Aorta (tissue), 5 donors: ENCODE measurements at regions not wholly inside any gene's neighbourhood (a gene's known extent, or its start where the extent isn't known, plus 50 kb on each side); places are given as distances from the start of the nearest gene placed in this dataset.

Experiments used
- ATAC-seq: fragments of 200-7000 bp; cut with Tn5 transposase; one replicate; pipeline ENCODE4 v1.9.1; 2022; ENCODE audit warnings: moderate library complexity; ENCODE audit not compliant: low FRiP score
- DNase-seq, 2 donors: peaks; one replicate each; pipeline ENCODE4 v3.0.0-alpha.2; 2020
- H3K27ac ChIP-seq, 2 donors: one replicate each; pipeline ENCODE4 v1.5.1; 2013; ENCODE audit warnings: low read length in 2 of 2, mild to moderate bottlenecking in 2 of 2, moderate library complexity in 2 of 2, control low read depth in 1 of 2, inconsistent platforms in 1 of 2, low read depth in 1 of 2
- H3K27me3 ChIP-seq, 2 donors: one replicate each; pipeline ENCODE4 v1.6.1; 2013; ENCODE audit warnings: control low read depth in 1 of 2, low read length in 1 of 2, mild to moderate bottlenecking in 1 of 2, moderate library complexity in 1 of 2; ENCODE audit not compliant: insufficient read depth in 2 of 2, control insufficient read depth in 1 of 2
- H3K36me3 ChIP-seq, 2 donors: one replicate each; pipeline ENCODE4 v1.6.1; 2013; ENCODE audit warnings: control low read depth in 1 of 2, low read length in 1 of 2, mild to moderate bottlenecking in 1 of 2; ENCODE audit not compliant: insufficient read depth in 2 of 2, control insufficient read depth in 1 of 2
- H3K4me1 ChIP-seq, 2 donors: one replicate each; pipeline ENCODE4 v1.6.1; 2013; ENCODE audit warnings: low read length in 2 of 2, control low read depth in 1 of 2, mild to moderate bottlenecking in 1 of 2, moderate library complexity in 1 of 2; ENCODE audit not compliant: insufficient read depth in 2 of 2, control insufficient read depth in 1 of 2
- H3K4me3 ChIP-seq, 2 donors: one replicate each; pipeline ENCODE4 v1.5.1; 2013; ENCODE audit warnings: low read length in 2 of 2, control low read depth in 1 of 2, mild to moderate bottlenecking in 1 of 2
- H3K9me3 ChIP-seq: one replicate; pipeline ENCODE4 v1.6.1; 2013; ENCODE audit warnings: mild to moderate bottlenecking, low read length; ENCODE audit not compliant: control insufficient read depth
- WGBS, 2 donors: extraction: QIAGEN DNeasy Blood & Tissue Kit; methylation state at CpG; one replicate each; pipeline ENCODE4 v1.1.7; 2013; 5-methylcytosine and 5-hydroxymethylcytosine counted together
- intact Hi-C, 2 donors: fragments of 100-400 bp; cut with DNase I; formaldehyde crosslinking; loops; one replicate each; pipeline versions ENCODE4 v1.14.2 to v1.15.0; 2022
- donor health status: healthy with polysubstance abuse.
- donor health status: Bipolar disorder and iron deficiency.
- donor health status: DM: no; HTN: no; CAD: no.
- donor health status: DM: no; HTN: no; CAD: no.
- donor health status: DM: yes; HTN: yes; CAD: no.

DNA sequence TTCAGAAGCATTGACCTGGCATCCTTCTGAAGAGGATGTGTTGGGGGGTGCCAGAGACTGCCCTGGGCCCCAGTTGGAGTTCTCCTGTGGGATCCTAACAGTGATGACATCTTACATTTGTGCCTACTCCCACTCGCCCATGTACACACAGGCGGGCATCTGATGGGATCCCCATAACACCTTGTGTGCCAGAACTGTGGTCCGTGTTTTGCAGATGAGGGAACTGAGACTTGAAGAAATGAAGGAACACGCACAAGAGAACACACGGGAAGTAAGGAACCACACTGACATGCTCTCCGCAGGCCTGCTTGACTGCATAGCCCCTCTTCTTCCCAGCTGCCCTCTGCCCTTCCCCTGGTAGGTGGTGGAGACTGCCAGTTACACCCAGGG lies 255.3 kb downstream of the MYCN start:
- H3K9me3 ChIP-seq, result no peaks in the 10 kb centered on the region
- H3K27me3 ChIP-seq, result no peaks in the 10 kb centered on the region
- intact Hi-C loops, result no loop called here
- no peak overlapping the region for H3K27ac ChIP-seq
- ATAC-seq, result no peak
- H3K36me3 ChIP-seq, result no peaks in the 10 kb centered on the region
- WGBS, 2 donors, result 84 to 90% methylated on average over 6 of the region's 6 CpGs
- DNase-seq, result no peak
- no peak overlapping the region for H3K4me3 ChIP-seq
- no peaks in the 10 kb centered on the region for H3K4me1 ChIP-seq

DNA sequence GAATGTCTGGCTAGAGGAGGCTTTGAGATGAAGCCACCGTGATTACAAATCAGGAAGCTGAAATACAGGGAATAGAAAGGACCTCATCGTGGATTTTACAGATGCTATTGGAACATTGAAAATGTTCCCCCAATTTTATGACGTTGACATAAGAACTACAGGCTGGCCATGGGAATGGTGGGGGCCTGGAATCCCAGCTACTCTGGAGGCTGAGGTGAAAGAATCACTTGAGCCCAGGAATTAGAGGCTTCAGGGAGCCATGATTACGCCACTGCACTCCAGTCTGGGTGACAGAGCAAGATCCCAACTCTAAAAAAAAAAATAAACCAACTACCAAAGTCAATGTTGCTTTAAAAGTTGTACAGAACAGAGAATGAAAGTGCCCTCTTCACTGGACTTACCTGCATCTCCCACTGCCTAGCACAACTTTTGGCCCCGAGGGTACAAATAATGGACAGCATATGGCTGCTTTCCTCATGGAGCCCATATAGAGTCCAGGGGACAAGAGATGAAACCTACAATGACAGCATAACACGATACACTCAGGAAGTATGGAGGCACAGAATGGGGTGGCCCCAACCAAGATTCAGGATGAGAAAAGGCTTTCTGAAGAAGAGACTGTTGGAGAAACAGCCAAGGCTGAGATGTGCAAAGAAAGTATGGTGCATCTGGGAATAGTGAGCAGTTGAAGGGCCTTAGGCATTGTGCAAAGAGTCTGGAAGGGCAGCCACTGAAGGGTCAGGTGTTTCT lies 254.8 kb downstream of the MYCN start:
- intact Hi-C loops, result no loop called here
- H3K4me1 ChIP-seq, result no peaks in the 10 kb centered on the region
- no peak overlapping the region for H3K27ac ChIP-seq
- ATAC-seq (no peak), DNase-seq (no peak)
- WGBS, 2 donors, result 69 to 73% methylated on average over 6 of the region's 6 CpGs
- H3K36me3 ChIP-seq, result no peaks in the 10 kb centered on the region
- no peaks in the 10 kb centered on the region for H3K27me3 ChIP-seq
- H3K4me3 ChIP-seq, result no peak overlapping the region
- H3K9me3 ChIP-seq, result no peaks in the 10 kb centered on the region

DNA sequence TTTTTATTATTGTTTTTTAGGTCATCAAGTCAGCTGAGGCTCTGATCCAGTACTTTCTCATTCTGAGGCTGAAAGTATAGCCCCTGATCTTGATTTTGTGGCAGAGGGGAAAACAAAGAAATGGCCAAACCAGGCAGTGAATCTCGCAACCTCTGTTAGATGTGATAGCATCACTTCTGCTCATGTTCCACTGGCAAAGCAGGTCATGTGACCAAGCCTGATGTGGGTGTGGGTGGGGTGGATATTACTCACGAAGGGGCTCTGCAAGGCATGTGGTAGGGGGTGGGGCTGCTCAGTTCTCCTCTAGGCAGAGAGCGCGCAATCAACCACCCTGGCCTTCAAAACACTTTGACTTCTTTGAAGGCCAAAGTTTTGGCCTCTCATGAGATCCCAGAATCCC lies 254.2 kb downstream of the MYCN start:
- no peaks in the 10 kb centered on the region for H3K27me3 ChIP-seq
- H3K9me3 ChIP-seq, result no peaks in the 10 kb centered on the region
- no peak overlapping the region for H3K27ac ChIP-seq
- WGBS, 2 donors, result 78 to 79% methylated on average over 4 of the region's 4 CpGs
- ATAC-seq (no peak), DNase-seq (no peak)
- H3K4me3 ChIP-seq, result no peak overlapping the region
- no peaks in the 10 kb centered on the region for H3K36me3 ChIP-seq
- intact Hi-C loops, result no loop called here
- H3K4me1 ChIP-seq, result no peaks in the 10 kb centered on the region

DNA sequence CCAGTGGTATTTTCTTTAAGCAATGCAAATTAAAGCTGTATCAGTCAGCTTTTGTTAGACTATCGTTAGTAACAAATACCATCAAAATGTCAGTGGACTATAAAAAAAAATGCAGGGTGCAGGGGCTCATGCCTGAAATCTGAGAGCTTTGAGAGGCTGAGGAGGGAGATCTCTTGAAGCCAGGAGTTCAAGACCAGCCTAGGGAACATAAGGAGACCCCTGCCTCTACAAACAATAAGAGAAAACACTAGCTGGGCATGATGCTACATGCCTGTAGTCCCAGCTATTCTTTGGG lies 253.7 kb downstream of the MYCN start:
- intact Hi-C loops, result no loop called here
- 94% methylated on average over 1 of the region's 1 CpG for WGBS, 2 donors
- Histone ChIP-seq H3K36me3 (no peaks in the 10 kb centered on the region), H3K4me1 (no peaks in the 10 kb centered on the region), H3K27me3 (no peaks in the 10 kb centered on the region), H3K9me3 (no peaks in the 10 kb centered on the region), H3K27ac (no peak overlapping the region), H3K4me3 (no peak overlapping the region)
- DNase-seq (no peak), ATAC-seq (no peak)

DNA sequence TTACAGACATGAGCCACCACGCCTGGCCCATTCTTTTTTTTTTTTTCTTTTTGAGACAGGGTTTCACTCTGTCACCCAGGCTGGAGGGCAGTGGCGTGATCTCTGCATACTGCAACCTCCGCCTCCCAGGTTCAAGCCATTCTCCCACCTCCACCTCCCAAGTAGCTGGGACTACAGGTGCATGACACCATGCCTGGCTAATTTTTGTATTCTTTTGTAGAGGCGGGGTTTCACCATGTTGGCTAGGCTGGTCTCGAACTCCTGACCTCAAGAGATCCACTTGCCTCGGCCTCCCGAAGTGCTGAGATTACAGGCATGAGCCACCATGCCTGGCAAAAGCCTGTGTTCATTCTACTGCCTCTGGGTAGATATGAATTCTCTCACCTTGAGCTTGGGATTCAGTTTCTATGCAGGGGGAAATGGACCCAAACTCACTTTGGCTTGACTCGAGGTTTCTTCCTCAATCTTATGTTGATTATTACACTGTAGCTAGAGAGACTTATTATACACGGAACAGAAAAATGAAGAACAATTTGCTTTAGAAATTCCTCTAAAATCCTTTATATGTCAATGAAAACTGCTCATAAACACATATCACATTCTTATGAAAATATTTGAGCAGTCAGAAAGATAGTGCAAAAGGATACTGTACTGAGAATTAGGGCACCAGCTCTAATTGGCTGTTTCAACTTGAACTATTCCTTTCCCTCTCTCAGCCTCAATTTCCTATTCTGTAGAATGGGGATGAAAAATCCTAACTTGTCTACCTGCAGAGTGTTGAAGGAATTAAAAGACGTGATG lies 252.3 kb downstream of the MYCN start:
- no peak for ATAC-seq

DNA sequence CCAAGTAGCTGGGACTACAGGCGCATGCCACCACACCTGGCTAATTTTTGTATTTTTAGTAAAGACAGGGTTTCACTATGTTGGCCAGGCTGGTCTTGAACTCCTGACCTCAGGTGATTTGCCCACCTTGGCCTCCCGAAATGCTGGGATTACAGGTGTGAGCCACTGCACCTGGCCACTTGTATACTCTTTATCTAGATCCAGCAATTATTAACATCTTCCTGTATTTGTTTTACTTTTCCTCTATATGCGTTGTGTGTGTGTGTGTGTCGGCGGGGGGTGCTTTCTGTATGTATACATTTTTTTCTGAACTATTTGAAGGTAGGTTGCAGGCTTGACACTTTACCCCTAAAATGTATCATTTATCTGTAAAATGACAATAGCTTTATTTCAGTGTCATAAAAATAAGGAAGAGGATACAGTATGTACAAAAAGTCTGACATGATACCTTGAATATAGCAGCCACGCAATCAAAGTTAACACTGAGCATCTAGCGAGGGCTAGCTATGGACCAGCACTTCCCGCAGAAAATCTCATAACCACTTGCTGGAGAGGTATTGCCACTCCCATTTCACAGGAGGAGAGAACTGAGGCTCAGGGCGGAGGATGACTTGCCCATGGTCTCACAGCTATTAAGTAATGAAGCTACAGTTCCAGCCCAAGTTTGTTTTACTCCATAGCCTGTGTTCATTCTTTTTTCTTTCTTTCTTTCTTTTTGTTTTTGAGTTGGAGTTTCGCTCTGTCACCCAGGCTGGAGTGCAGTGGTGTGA lies 251.3 kb downstream of the MYCN start:
- H3K4me1 ChIP-seq, result no peaks in the 10 kb centered on the region
- no peak overlapping the region for H3K4me3 ChIP-seq
- DNase-seq (no peak), ATAC-seq (no peak)
- no peak overlapping the region for H3K27ac ChIP-seq
- H3K27me3 ChIP-seq, result no peaks in the 10 kb centered on the region
- WGBS, 2 donors, result 89 to 90% methylated on average over 10 of the region's 10 CpGs
- intact Hi-C loops, result no loop called here
- H3K36me3 ChIP-seq, result no peaks in the 10 kb centered on the region
- H3K9me3 ChIP-seq, result no peaks in the 10 kb centered on the region

More for the DNA sequence above, 252.3 kb downstream of the MYCN start:
- Histone ChIP-seq H3K4me3 (no peak overlapping the region), H3K27ac (no peak overlapping the region), H3K9me3 (no peaks in the 10 kb centered on the region), H3K4me1 (no peaks in the 10 kb centered on the region), H3K36me3 (no peaks in the 10 kb centered on the region), H3K27me3 (no peaks in the 10 kb centered on the region)
- 80% methylated on average over 10 of the region's 10 CpGs for WGBS, 2 donors
- intact Hi-C loops, result no loop called here
- DNase-seq, result no peak

DNA sequence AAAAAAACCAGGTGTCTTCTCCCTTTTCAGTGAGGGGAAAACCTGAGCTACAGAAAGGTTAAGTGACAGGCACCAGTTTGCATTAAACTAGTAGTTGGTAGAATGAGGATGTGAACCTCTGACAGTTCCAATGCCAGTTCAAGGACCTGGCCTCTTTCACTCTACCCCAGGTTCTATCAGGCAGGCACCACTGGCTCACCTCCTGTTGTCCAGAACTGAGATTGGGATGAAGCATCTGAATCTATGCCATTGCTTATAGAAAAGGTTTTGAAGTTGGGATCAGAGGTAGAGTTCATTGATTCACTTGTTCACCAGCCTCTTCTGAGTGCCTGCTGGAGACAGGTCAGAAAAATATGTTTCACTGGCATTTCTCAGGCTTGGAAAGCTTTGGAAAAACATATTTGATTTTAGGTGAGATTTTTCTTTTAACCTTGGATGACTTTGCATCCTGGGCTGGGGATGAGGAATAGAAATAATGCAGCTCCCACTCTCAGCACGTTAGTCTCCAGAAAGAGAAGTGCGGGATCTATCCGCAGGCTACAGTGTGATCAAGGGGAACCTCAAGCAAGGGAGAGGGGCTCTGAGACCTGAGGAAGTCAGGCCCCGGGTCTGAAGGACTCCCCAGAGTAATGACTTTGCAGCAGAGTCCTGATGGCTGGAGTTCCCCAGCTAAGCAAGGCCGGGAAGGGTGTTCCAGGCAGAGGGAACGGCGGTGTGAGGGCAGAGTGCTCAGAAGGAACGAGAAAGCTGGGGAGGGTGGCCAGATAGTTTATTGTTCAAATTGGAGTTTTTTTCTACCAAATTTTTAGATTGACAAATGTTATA lies 250.3 kb downstream of the MYCN start:
- Histone ChIP-seq H3K4me3 (no peak overlapping the region), H3K9me3 (no peaks in the 10 kb centered on the region), H3K4me1 (no peaks in the 10 kb centered on the region), H3K27me3 (no peaks in the 10 kb centered on the region), H3K36me3 (no peaks in the 10 kb centered on the region), H3K27ac (no peak overlapping the region)
- DNase-seq (no peak), ATAC-seq (no peak)
- 77 to 78% methylated on average over 8 of the region's 8 CpGs for WGBS, 2 donors
- intact Hi-C loops, result no loop called here

DNA sequence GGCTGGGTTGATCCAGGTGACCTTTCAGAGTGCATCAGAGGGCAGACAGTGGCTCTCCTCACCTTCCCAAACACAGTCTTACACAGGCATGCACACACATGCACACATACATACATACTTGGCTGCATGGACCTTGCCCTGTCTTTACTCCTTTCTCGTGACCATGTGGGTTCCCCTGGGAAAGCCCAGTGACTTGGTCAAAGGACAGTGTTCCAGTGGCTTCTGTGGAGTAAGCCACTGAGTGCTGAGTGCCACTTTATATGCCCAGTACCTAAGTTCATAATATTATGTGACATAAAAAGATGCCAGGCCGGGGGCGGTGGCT lies 249.4 kb downstream of the MYCN start:
- no peak overlapping the region for H3K4me3 ChIP-seq
- H3K27ac ChIP-seq, result no peak overlapping the region
- intact Hi-C loops, result no loop called here
- ATAC-seq (no peak), DNase-seq (no peak)
- 81 to 86% methylated on average over 3 of the region's 3 CpGs for WGBS, 2 donors
- no peaks in the 10 kb centered on the region for H3K9me3 ChIP-seq
- H3K27me3 ChIP-seq, result no peaks in the 10 kb centered on the region
- H3K4me1 ChIP-seq, result no peaks in the 10 kb centered on the region
- no peaks in the 10 kb centered on the region for H3K36me3 ChIP-seq
